ENCODE measurements at regions not wholly inside any gene's neighbourhood (a gene's known extent, or its start where the extent isn't known, plus 50 kb on each side); places are given as distances from the start of the nearest gene placed in this dataset.

DNA sequence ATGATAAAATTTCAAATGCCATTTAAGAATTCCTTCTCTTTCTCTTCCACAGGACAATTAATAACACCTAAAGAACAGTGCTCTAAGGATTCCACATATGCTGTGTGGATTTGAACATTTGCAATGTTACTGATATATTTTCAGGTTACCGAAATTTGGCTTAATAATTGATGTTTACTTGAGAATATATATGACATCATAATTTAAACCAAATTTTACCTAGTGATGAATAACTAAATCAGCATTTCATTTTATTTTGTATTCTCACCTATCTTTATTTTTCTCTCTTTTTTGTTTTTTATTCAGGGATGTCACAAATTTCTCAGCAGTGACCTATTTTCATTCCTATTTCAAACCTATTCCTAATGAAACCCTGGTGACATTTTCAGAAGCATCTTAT is 429.6 kb downstream of the SLCO4C1 start:
- no peaks in the 10 kb centered on the region for H3K79me2 ChIP-seq (ENCODE audit: control insufficient read depth, insufficient read depth, low read length)
- no peak for TF ChIP-seq NCOA4 (IDR thresholded peaks at IDR 0.05; ENCODE audit: partially characterized antibody)
- no peak for TF ChIP-seq ZBTB33 (CRISPR knock-in tag; IDR thresholded peaks at IDR 0.05)
- no peak for TF ChIP-seq HLTF (IDR thresholded peaks at IDR 0.05)
- no peak for TF ChIP-seq ZNF589 (CRISPR knock-in tag; IDR thresholded peaks at IDR 0.05; ENCODE audit: low read depth)
- TF ChIP-seq MIER1 (IDR thresholded peaks at IDR 0.05; ENCODE audit: low read depth) = no peak
- TF ChIP-seq L3MBTL2 (IDR thresholded peaks at IDR 0.05) = no peak
- TF ChIP-seq, protein P1, sequence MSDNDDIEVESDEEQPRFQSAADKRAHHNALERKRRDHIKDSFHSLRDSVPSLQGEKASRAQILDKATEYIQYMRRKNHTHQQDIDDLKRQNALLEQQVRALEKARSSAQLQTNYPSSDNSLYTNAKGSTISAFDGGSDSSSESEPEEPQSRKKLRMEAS (CRISPR knock-in tag; IDR thresholded peaks at IDR 0.05) = no peak
- TF ChIP-seq FIP1L1 (IDR thresholded peaks at IDR 0.05; ENCODE audit: low read depth, low read length, poor library complexity, severe bottlenecking) = no peak
- TF ChIP-seq, protein P2, sequence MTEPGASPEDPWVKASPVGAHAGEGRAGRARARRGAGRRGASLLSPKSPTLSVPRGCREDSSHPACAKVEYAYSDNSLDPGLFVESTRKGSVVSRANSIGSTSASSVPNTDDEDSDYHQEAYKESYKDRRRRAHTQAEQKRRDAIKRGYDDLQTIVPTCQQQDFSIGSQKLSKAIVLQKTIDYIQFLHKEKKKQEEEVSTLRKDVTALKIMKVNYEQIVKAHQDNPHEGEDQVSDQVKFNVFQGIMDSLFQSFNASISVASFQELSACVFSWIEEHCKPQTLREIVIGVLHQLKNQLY (CRISPR knock-in tag; conservative IDR thresholded peaks at IDR 0.05) = no peak
- TF ChIP-seq MBD1 (CRISPR knock-in tag; IDR thresholded peaks at IDR 0.05) = no peak
- no peak for TF ChIP-seq TCF7 (IDR thresholded peaks at IDR 0.05; ENCODE audit: borderline replicate concordance)
- no peak overlapping the region for H3K4me3 ChIP-seq
- no peak overlapping the region for H2AFZ ChIP-seq (ENCODE audit: low read depth, low read length)
- no peaks in the 10 kb centered on the region for H3K9me3 ChIP-seq (replicated peaks; ENCODE audit: control insufficient read depth, insufficient read depth, low read depth, low read length)
- WGBS (ENCODE audit: insufficient coverage, low coverage, missing lambda C conversion rate) = 0% methylated on average over 1 of the region's 1 CpG
- ChIA-PET CTCF (ENCODE audit: low intra/inter-chr PET ratio) (no interaction called here), POLR2A (no interaction called here)
- no peaks in the 10 kb centered on the region for H4K20me1 ChIP-seq (replicated peaks; ENCODE audit: control insufficient read depth, insufficient read depth, low read length)
- no peak overlapping the region for H3K9ac ChIP-seq (ENCODE audit: insufficient read depth in 1 of 2, low read depth in 2 of 2, low read length in 2 of 2)
- FAIRE-seq (no peak), ATAC-seq (no peak), DNase-seq (ENCODE audit: extremely low read depth in 1 of 4, low spot score in 3 of 4) (no peak)
- no peaks in the 10 kb centered on the region for H3K36me3 ChIP-seq (ENCODE audit: control insufficient read depth, insufficient read depth, low read length)
- no peaks in the 10 kb centered on the region for H3K9me1 ChIP-seq (ENCODE audit: control insufficient read depth, insufficient read depth, low read length)
- H3K27ac ChIP-seq (ENCODE audit: extremely low read depth, low read depth, low read length) = no peak overlapping the region
- H3K4me1 ChIP-seq (replicated peaks in 1 of 2; ENCODE audit: control insufficient read depth in 2 of 2, insufficient read depth in 2 of 2, low read length in 2 of 2) = no peaks in the 10 kb centered on the region
- no TSS peak for BruUV-seq (replicated peaks)
- intact Hi-C loops (cut with micrococcal nuclease) = no loop called here
- no peaks in the 10 kb centered on the region for H3K27me3 ChIP-seq (ENCODE audit: control insufficient read depth in 2 of 2, insufficient read depth in 2 of 2, low read length in 2 of 2)
- H3K4me2 ChIP-seq (ENCODE audit: insufficient read depth, low read length) = no peak overlapping the region
- in situ Hi-C loops (cut with MboI) = no loop called here

All from K562 (cell line).